ENCODE measurements at regions not wholly inside any gene's neighbourhood (a gene's known extent, or its start where the extent isn't known, plus 50 kb on each side); places are given as distances from the start of the nearest gene placed in this dataset.

GRCh38 chr1:221187174-221187573 lies 307.9 kb downstream of the HLX start:
- TF ChIP-seq ARNTL (CRISPR knock-in tag; IDR thresholded peaks at IDR 0.05; ENCODE audit: borderline replicate concordance, low read depth), result no peak
- TF ChIP-seq ISL1 (CRISPR knock-in tag; IDR thresholded peaks at IDR 0.05), result no peak
- no peak for TF ChIP-seq OSR1 (CRISPR knock-in tag; IDR thresholded peaks at IDR 0.05)
- TF ChIP-seq RARB (CRISPR knock-in tag; IDR thresholded peaks at IDR 0.05), result no peak
- TF ChIP-seq ZFP3 (CRISPR knock-in tag; IDR thresholded peaks at IDR 0.05), result no peak
- no peak for TF ChIP-seq PATZ1 (CRISPR knock-in tag; IDR thresholded peaks at IDR 0.05; ENCODE audit: borderline replicate concordance)
- TF ChIP-seq ZNF8 (CRISPR knock-in tag; IDR thresholded peaks at IDR 0.05), result no peak
